ENCODE measurements at regions not wholly inside any gene's neighbourhood (a gene's known extent, or its start where the extent isn't known, plus 50 kb on each side); places are given as distances from the start of the nearest gene placed in this dataset.

- Histone ChIP-seq H4K8ac (ENCODE audit: low read depth, low read length) (no peak overlapping the region), H3K4me3 (ENCODE audit: low read length in 2 of 2) (no peak overlapping the region), H3K79me1 (ENCODE audit: low read depth, low read length) (no peaks in the 10 kb centered on the region), H2AFZ (ENCODE audit: low read length) (no peak overlapping the region), H3K9ac (ENCODE audit: low read depth, low read length, poor library complexity) (no peak overlapping the region), H2BK120ac (ENCODE audit: low read depth, low read length) (no peak overlapping the region), H3K36me3 (replicated peaks in 1 of 2; ENCODE audit: control insufficient read depth in 2 of 2, insufficient read depth in 2 of 2, low read length in 2 of 2) (no peaks in the 10 kb centered on the region), H4K91ac (ENCODE audit: low read depth, low read length, poor library complexity) (no peak overlapping the region), H3K18ac (ENCODE audit: low read length) (no peak overlapping the region), H2AK5ac (ENCODE audit: low read depth, low read length) (no peak overlapping the region), H3K4me1 (ENCODE audit: control insufficient read depth in 2 of 2, insufficient read depth in 1 of 2, low read depth in 1 of 2, low read length in 2 of 2) (no peaks in the 10 kb centered on the region), H2BK12ac (ENCODE audit: low read length) (no peak overlapping the region), H3K9me3 (replicated peaks in 1 of 2; ENCODE audit: control insufficient read depth in 2 of 2, insufficient read depth in 1 of 2, low read depth in 1 of 2, low read length in 2 of 2) (no peaks in the 10 kb centered on the region), H3K27ac (replicated peaks; ENCODE audit: low read length) (no peak overlapping the region), H2BK5ac (ENCODE audit: low read length) (no peak overlapping the region), H3K4ac (ENCODE audit: low read length) (no peak overlapping the region), H2BK15ac (ENCODE audit: low read length) (no peak overlapping the region), H3K27me3 (ENCODE audit: control insufficient read depth in 3 of 3, insufficient read depth in 3 of 3, low read depth in 1 of 3, low read length in 3 of 3) (no peaks in the 10 kb centered on the region), H3K4me2 (ENCODE audit: insufficient read depth, low read length, poor library complexity, severe bottlenecking) (no peak overlapping the region), H3K23ac (ENCODE audit: low read depth, low read length, poor library complexity) (no peak overlapping the region), H3K14ac (ENCODE audit: low read length) (no peak overlapping the region)
- no CpG with 5 or more reads among the region's 4 CpGs for WGBS, 2 donors (ENCODE audit: extremely low coverage in 2 of 2, insufficient read length in 2 of 2, insufficient replicate concordance in 1 of 2)
- no peak for DNase-seq (ENCODE audit: low spot score)
These were observed 991.6 kb upstream of the SLC10A2 start for GRCh38 chr13:104057861-104058260.

GRCh38 chr13:104045907-104046306, 979.7 kb upstream of the SLC10A2 start:
- H3K27ac ChIP-seq (replicated peaks; ENCODE audit: low read length) = no peak overlapping the region
- no peak overlapping the region for H3K9ac ChIP-seq (ENCODE audit: low read depth, low read length, poor library complexity)

GRCh38 chr13:104043184-104043583, 977.0 kb upstream of the SLC10A2 start:
- no peaks in the 10 kb centered on the region for H3K79me1 ChIP-seq (ENCODE audit: low read depth, low read length)
- no peak overlapping the region for H3K18ac ChIP-seq (ENCODE audit: low read length)
- H2AK5ac ChIP-seq (ENCODE audit: low read depth, low read length) = no peak overlapping the region
- no peak overlapping the region for H4K91ac ChIP-seq (ENCODE audit: low read depth, low read length, poor library complexity)
- no peak overlapping the region for H3K4me3 ChIP-seq (ENCODE audit: low read length in 2 of 2)
- no peak overlapping the region for H3K14ac ChIP-seq (ENCODE audit: low read length)
- no peaks in the 10 kb centered on the region for H3K27me3 ChIP-seq (ENCODE audit: control insufficient read depth in 3 of 3, insufficient read depth in 3 of 3, low read depth in 1 of 3, low read length in 3 of 3)
- H2BK5ac ChIP-seq (ENCODE audit: low read length) = no peak overlapping the region
- H2BK120ac ChIP-seq (ENCODE audit: low read depth, low read length) = no peak overlapping the region
- H2AFZ ChIP-seq (ENCODE audit: low read length) = peak overlapping the region; percentile 36
- no peak overlapping the region for H3K4me2 ChIP-seq (ENCODE audit: insufficient read depth, low read length, poor library complexity, severe bottlenecking)
- H3K4me1 ChIP-seq (ENCODE audit: control insufficient read depth in 2 of 2, insufficient read depth in 1 of 2, low read depth in 1 of 2, low read length in 2 of 2) = no peaks in the 10 kb centered on the region
- H3K4ac ChIP-seq (ENCODE audit: low read length) = no peak overlapping the region
- no peaks in the 10 kb centered on the region for H3K9me3 ChIP-seq (replicated peaks in 1 of 2; ENCODE audit: control insufficient read depth in 2 of 2, insufficient read depth in 1 of 2, low read depth in 1 of 2, low read length in 2 of 2)
- no peaks in the 10 kb centered on the region for H3K36me3 ChIP-seq (replicated peaks in 1 of 2; ENCODE audit: control insufficient read depth in 2 of 2, insufficient read depth in 2 of 2, low read length in 2 of 2)
- no peak overlapping the region for H2BK12ac ChIP-seq (ENCODE audit: low read length)
- H3K9ac ChIP-seq (ENCODE audit: low read depth, low read length, poor library complexity) = no peak overlapping the region
- DNase-seq (ENCODE audit: low spot score) = no peak
- H3K23ac ChIP-seq (ENCODE audit: low read depth, low read length, poor library complexity) = no peak overlapping the region
- no peak overlapping the region for H2BK15ac ChIP-seq (ENCODE audit: low read length)
- WGBS, 2 donors (ENCODE audit: extremely low coverage in 2 of 2, insufficient read length in 2 of 2, insufficient replicate concordance in 1 of 2) = no CpG with 5 or more reads among the region's 2 CpGs
- no peak overlapping the region for H3K27ac ChIP-seq (replicated peaks; ENCODE audit: low read length)
- no peak overlapping the region for H4K8ac ChIP-seq (ENCODE audit: low read depth, low read length)

More at GRCh38 chr13:104045907-104046306, 979.7 kb upstream of the SLC10A2 start:
- H3K23ac ChIP-seq (ENCODE audit: low read depth, low read length, poor library complexity) = no peak overlapping the region
- H4K8ac ChIP-seq (ENCODE audit: low read depth, low read length) = no peak overlapping the region
- no peak for DNase-seq (ENCODE audit: low spot score)
- H3K36me3 ChIP-seq (replicated peaks in 1 of 2; ENCODE audit: control insufficient read depth in 2 of 2, insufficient read depth in 2 of 2, low read length in 2 of 2) = no peaks in the 10 kb centered on the region
- no peak overlapping the region for H2AFZ ChIP-seq (ENCODE audit: low read length)
- no peak overlapping the region for H2AK5ac ChIP-seq (ENCODE audit: low read depth, low read length)
- no peak overlapping the region for H3K4me3 ChIP-seq (ENCODE audit: low read length in 2 of 2)
- H3K4me1 ChIP-seq (ENCODE audit: control insufficient read depth in 2 of 2, insufficient read depth in 1 of 2, low read depth in 1 of 2, low read length in 2 of 2) = no peaks in the 10 kb centered on the region
- H3K9me3 ChIP-seq (replicated peaks in 1 of 2; ENCODE audit: control insufficient read depth in 2 of 2, insufficient read depth in 1 of 2, low read depth in 1 of 2, low read length in 2 of 2) = no peaks in the 10 kb centered on the region
- H3K79me1 ChIP-seq (ENCODE audit: low read depth, low read length) = no peaks in the 10 kb centered on the region
- H3K4me2 ChIP-seq (ENCODE audit: insufficient read depth, low read length, poor library complexity, severe bottlenecking) = no peak overlapping the region
- H2BK120ac ChIP-seq (ENCODE audit: low read depth, low read length) = no peak overlapping the region
- H3K4ac ChIP-seq (ENCODE audit: low read length) = no peak overlapping the region
- H2BK12ac ChIP-seq (ENCODE audit: low read length) = no peak overlapping the region
- H2BK5ac ChIP-seq (ENCODE audit: low read length) = no peak overlapping the region
- WGBS, 2 donors (ENCODE audit: extremely low coverage in 2 of 2, insufficient read length in 2 of 2, insufficient replicate concordance in 1 of 2) = no CpG with 5 or more reads among the region's 1 CpG
- no peak overlapping the region for H2BK15ac ChIP-seq (ENCODE audit: low read length)
- no peak overlapping the region for H3K14ac ChIP-seq (ENCODE audit: low read length)
- H3K27me3 ChIP-seq (ENCODE audit: control insufficient read depth in 3 of 3, insufficient read depth in 3 of 3, low read depth in 1 of 3, low read length in 3 of 3) = no peaks in the 10 kb centered on the region
- no peak overlapping the region for H4K91ac ChIP-seq (ENCODE audit: low read depth, low read length, poor library complexity)
- H3K18ac ChIP-seq (ENCODE audit: low read length) = no peak overlapping the region

- no peak overlapping the region for H2BK5ac ChIP-seq (ENCODE audit: low read length)
- H4K8ac ChIP-seq (ENCODE audit: low read depth, low read length) = no peak overlapping the region
- H3K18ac ChIP-seq (ENCODE audit: low read length) = no peak overlapping the region
- no peak overlapping the region for H2BK15ac ChIP-seq (ENCODE audit: low read length)
- H3K9me3 ChIP-seq (replicated peaks in 1 of 2; ENCODE audit: control insufficient read depth in 2 of 2, insufficient read depth in 1 of 2, low read depth in 1 of 2, low read length in 2 of 2) = no peaks in the 10 kb centered on the region
- WGBS, 2 donors (ENCODE audit: extremely low coverage in 2 of 2, insufficient read length in 2 of 2, insufficient replicate concordance in 1 of 2) = no CpG with 5 or more reads among the region's 2 CpGs
- no peak overlapping the region for H3K14ac ChIP-seq (ENCODE audit: low read length)
- H2AK5ac ChIP-seq (ENCODE audit: low read depth, low read length) = no peak overlapping the region
- no peak overlapping the region for H3K27ac ChIP-seq (replicated peaks; ENCODE audit: low read length)
- no peak overlapping the region for H2BK12ac ChIP-seq (ENCODE audit: low read length)
- no peak overlapping the region for H2BK120ac ChIP-seq (ENCODE audit: low read depth, low read length)
- H2AFZ ChIP-seq (ENCODE audit: low read length) = peak overlapping the region; percentile 19
- H3K4me2 ChIP-seq (ENCODE audit: insufficient read depth, low read length, poor library complexity, severe bottlenecking) = no peak overlapping the region
- no peaks in the 10 kb centered on the region for H3K79me1 ChIP-seq (ENCODE audit: low read depth, low read length)
- no peaks in the 10 kb centered on the region for H3K27me3 ChIP-seq (ENCODE audit: control insufficient read depth in 3 of 3, insufficient read depth in 3 of 3, low read depth in 1 of 3, low read length in 3 of 3)
- no peak overlapping the region for H3K4ac ChIP-seq (ENCODE audit: low read length)
- no peaks in the 10 kb centered on the region for H3K36me3 ChIP-seq (replicated peaks in 1 of 2; ENCODE audit: control insufficient read depth in 2 of 2, insufficient read depth in 2 of 2, low read length in 2 of 2)
- H3K4me1 ChIP-seq (ENCODE audit: control insufficient read depth in 2 of 2, insufficient read depth in 1 of 2, low read depth in 1 of 2, low read length in 2 of 2) = no peaks in the 10 kb centered on the region
- no peak overlapping the region for H4K91ac ChIP-seq (ENCODE audit: low read depth, low read length, poor library complexity)
- no peak overlapping the region for H3K23ac ChIP-seq (ENCODE audit: low read depth, low read length, poor library complexity)
- no peak for DNase-seq (ENCODE audit: low spot score)
- H3K4me3 ChIP-seq (ENCODE audit: low read length in 2 of 2) = no peak overlapping the region
- H3K9ac ChIP-seq (ENCODE audit: low read depth, low read length, poor library complexity) = no peak overlapping the region
These were observed 968.7 kb upstream of the SLC10A2 start for GRCh38 chr13:104034891-104035290.

Measured in neuronal stem cell (in vitro differentiated cells).